HCT116 (cell line): ENCODE measurements at regions not wholly inside any gene's neighbourhood (a gene's known extent, or its start where the extent isn't known, plus 50 kb on each side); places are given as distances from the start of the nearest gene placed in this dataset.

Source experiments
- CTCF ChIP-seq, 3 experiments: fragments of 200-600 bp in 1 of 3; sonication (generic) in 1 of 3; IDR thresholded peaks in 2 of 3; conservative IDR thresholded peaks in 1 of 3; 2 replicates each; pipeline ENCODE4 v1.5.1; 2012 to 2017; ENCODE audit warnings: low read depth in 2 of 3, low read length in 2 of 3, antibody characterized with exemption in 1 of 3, borderline replicate concordance in 1 of 3, control low read depth in 1 of 3, mild to moderate bottlenecking in 1 of 3, mixed read lengths in 1 of 3, mixed run types in 1 of 3, moderate library complexity in 1 of 3; ENCODE audit not compliant: insufficient read depth in 1 of 3
- EGR1 ChIP-seq: IDR thresholded peaks from 2 replicates; pipeline ENCODE4 v1.6.1; 2012; ENCODE audit warnings: low read depth
- EZH2 ChIP-seq: fragments of 200-600 bp; sonication (generic); IDR thresholded peaks from 2 replicates; pipeline ENCODE4 v1.6.1; 2017; ENCODE audit warnings: antibody characterized with exemption, mixed run types
- MAX ChIP-seq: IDR thresholded peaks from 2 replicates; pipeline ENCODE4 v1.6.1; 2012
- REST ChIP-seq: IDR thresholded peaks from 2 replicates; pipeline ENCODE4 v1.6.1; 2012; ENCODE audit warnings: low read depth
- YY1 ChIP-seq: IDR thresholded peaks from 2 replicates; pipeline ENCODE4 v1.6.1; 2011; ENCODE audit warnings: low read length, low read depth, moderate library complexity, mild to moderate bottlenecking; ENCODE audit not compliant: insufficient replicate concordance; ENCODE audit errors: extremely low read depth

GRCh38 chr12:127991485-127991884 is 275.5 kb upstream of the TMEM132C start:
- TF ChIP-seq CTCF (IDR thresholded peaks at IDR 0.05 in 2 of 3, conservative IDR thresholded peaks at IDR 0.05 in 1 of 3; ENCODE audit: borderline replicate concordance in 1 of 3, insufficient read depth in 1 of 3, low read depth in 2 of 3, low read length in 2 of 3) (no peak), EGR1 (no peak), MAX (no peak), YY1 (no peak), REST (no peak), EZH2 (no peak)
